OCI-LY3 (cell line): ENCODE measurements at regions not wholly inside any gene's neighbourhood (a gene's known extent, or its start where the extent isn't known, plus 50 kb on each side); places are given as distances from the start of the nearest gene placed in this dataset.

Experiments used
- CTCF ChIP-seq: fragments of 200-600, 300-600 bp; sonication (generic); IDR thresholded peaks from 2 replicates; pipeline ENCODE4 v1.5.1; 2014; ENCODE audit warnings: antibody characterized with exemption, low read length, low read depth
- EZH2phosphoT487 ChIP-seq: fragments of 200-600 bp; shearing (Covaris generic); IDR thresholded peaks from 2 replicates; pipeline ENCODE4 v1.6.1; 2018; ENCODE audit warnings: antibody characterized with exemption, mixed run types, low read depth

- TF ChIP-seq CTCF (no peak), EZH2phosphoT487 (no peak)
Observed at GRCh38 chr13:55606045-55606665, 1534.6 kb upstream of the PRR20A start.
